K562 (cell line): ENCODE measurements at regions not wholly inside any gene's neighbourhood (a gene's known extent, or its start where the extent isn't known, plus 50 kb on each side); places are given as distances from the start of the nearest gene placed in this dataset.
"Not testable (repeated sequence)": the region's sequence is repeated elsewhere in the genome, so short reads cannot be mapped to it uniquely, and the experiment has no call there.

Experiments
- ATAC-seq: fragments of 200-7000 bp; cut with Tn5 transposase; 3 replicates; pipeline ENCODE4 v1.9.1; 2020; ENCODE audit warnings: moderate library complexity
- BruUV-seq: library from RNA; stranded (reverse); fragments of 400-500 nt; replicated peaks from 2 replicates; lab custom pipeline; 2021; lab: Mats Ljungman, UMichigan
- CTCF ChIA-PET: fragments of 300-600 bp; formaldehyde crosslinking; extraction: SDS; loops from one replicate; lab custom pipeline; 2021; ENCODE audit warnings: low intra/inter-chr PET ratio; lab: Yijun Ruan, JAX
- POLR2A ChIA-PET: fragments of 300-600, 350-650 bp; sonication (Branson Sonifier 250); formaldehyde crosslinking; extraction: SDS; loops from one replicate; lab custom pipeline; 2021; ENCODE audit warnings: antibody characterized with exemption, inconsistent platforms; lab: Yijun Ruan, JAX
- DNase-seq, 4 experiments: peaks; one replicate each; pipeline versions ENCODE4 v3.0.0 to v3.0.0-alpha.2; 2011 to 2018; ENCODE audit warnings: low spot score in 3 of 4, mixed read lengths in 3 of 4; ENCODE audit errors: extremely low read depth in 1 of 4
- FAIRE-seq: peaks from 2 replicates; lab custom pipeline; 2011; peaks lifted over from hg19 to GRCh38; lab: Jason Lieb, UNC
- H2AFZ ChIP-seq: 2 replicates; pipeline ENCODE4 v1.6.0; 2011; ENCODE audit warnings: low read depth, low read length, control low read depth, inconsistent platforms
- H3K27ac ChIP-seq: fragments of 200-600 bp; 3 replicates; pipeline ENCODE4 v1.8.0; 2011; ENCODE audit warnings: low read depth, mild to moderate bottlenecking, control low read depth, inconsistent platforms, low read length, moderate library complexity, mixed read lengths; ENCODE audit errors: extremely low read depth
- H3K27me3 ChIP-seq, 2 experiments: fragments of 300-600 bp in 1 of 2; 2 replicates in 1 of 2; 3 replicates in 1 of 2; pipeline versions ENCODE4 v1.6.0 to v1.8.0; 2011; ENCODE audit warnings: inconsistent platforms in 2 of 2, low read length in 2 of 2, mild to moderate bottlenecking in 1 of 2, mixed read lengths in 1 of 2, moderate library complexity in 1 of 2; ENCODE audit not compliant: control insufficient read depth in 2 of 2, insufficient read depth in 2 of 2
- H3K36me3 ChIP-seq: fragments of 300-600 bp; 3 replicates; pipeline ENCODE4 v1.8.0; 2011; ENCODE audit warnings: mild to moderate bottlenecking, low read length, inconsistent platforms; ENCODE audit not compliant: control insufficient read depth, insufficient read depth
- H3K4me1 ChIP-seq, 2 experiments: fragments of 200-600 bp in 1 of 2; replicated peaks in 1 of 2; 2 replicates in 1 of 2; 3 replicates in 1 of 2; pipeline versions ENCODE4 v1.5.1 to v1.8.0; 2011; ENCODE audit warnings: inconsistent platforms in 2 of 2, low read length in 2 of 2, mild to moderate bottlenecking in 1 of 2, mixed read lengths in 1 of 2, moderate library complexity in 1 of 2; ENCODE audit not compliant: control insufficient read depth in 2 of 2, insufficient read depth in 2 of 2
- H3K4me2 ChIP-seq: 2 replicates; pipeline ENCODE4 v1.6.1; 2011; ENCODE audit warnings: low read length, control low read depth, inconsistent platforms, mixed read lengths; ENCODE audit not compliant: insufficient read depth
- H3K4me3 ChIP-seq: fragments of 200-600 bp; sonication (generic), shearing (Covaris generic); 2 replicates; pipeline ENCODE4 v1.5.1; 2016; ENCODE audit warnings: control low read depth, inconsistent platforms
- H3K79me2 ChIP-seq: fragments of 200-600 bp; 3 replicates; pipeline ENCODE4 v1.8.0; 2011; ENCODE audit warnings: low read length, inconsistent platforms; ENCODE audit not compliant: control insufficient read depth, insufficient read depth
- H3K9ac ChIP-seq, 2 experiments: 2 replicates each; pipeline versions ENCODE4 v1.6.0 to v1.6.1; 2011; ENCODE audit warnings: low read depth in 2 of 2, low read length in 2 of 2, control low read depth in 1 of 2, inconsistent platforms in 1 of 2, mild to moderate bottlenecking in 1 of 2, mixed read lengths in 1 of 2; ENCODE audit not compliant: insufficient read depth in 1 of 2
- H3K9me1 ChIP-seq: one replicate; pipeline ENCODE4 v1.6.0; 2011; ENCODE audit warnings: inconsistent platforms, mild to moderate bottlenecking, low read length, moderate library complexity; ENCODE audit not compliant: control insufficient read depth, insufficient read depth
- H3K9me3 ChIP-seq: replicated peaks from 2 replicates; pipeline ENCODE4 v1.5.1; 2011; ENCODE audit warnings: low read depth, low read length, inconsistent platforms; ENCODE audit not compliant: control insufficient read depth, insufficient read depth
- H4K20me1 ChIP-seq: replicated peaks from 2 replicates; pipeline ENCODE4 v1.6.1; 2011; ENCODE audit warnings: low read length, inconsistent platforms, mixed read lengths; ENCODE audit not compliant: control insufficient read depth, insufficient read depth
- CTCF ChIP-seq, 3 experiments: IDR thresholded peaks in 2 of 3; conservative IDR thresholded peaks in 1 of 3; 2 replicates each; pipeline ENCODE4 v1.5.1; 2011 to 2012; ENCODE audit warnings: low read length in 3 of 3, mild to moderate bottlenecking in 3 of 3, control low read depth in 2 of 3, improper control_type of control experiment in 1 of 3, inconsistent platforms in 1 of 3, low read depth in 1 of 3, mixed read lengths in 1 of 3, moderate library complexity in 1 of 3; ENCODE audit not compliant: insufficient read depth in 2 of 3
- RAD21 ChIP-seq, 2 experiments: fragments of 250-450 bp in 1 of 2; fragments of 450-650 bp in 1 of 2; sonication (Bioruptor Pico) in 1 of 2; formaldehyde crosslinking in 1 of 2; IDR thresholded peaks in 1 of 2; conservative IDR thresholded peaks in 1 of 2; 2 replicates each; pipeline versions ENCODE4 v1.4.0 to v1.8.0; 2020 to 2022; ENCODE audit warnings: mild to moderate bottlenecking in 2 of 2, moderate library complexity in 1 of 2
- WGBS: fragments of 100-300 bp; shearing (Covaris generic); methylation state at CpG from one replicate; pipeline ENCODE4 v1.1.6; 2016; ENCODE audit warnings: low coverage, mixed read lengths; ENCODE audit not compliant: insufficient coverage; ENCODE audit errors: missing lambda C conversion rate; 5-methylcytosine and 5-hydroxymethylcytosine counted together
- in situ Hi-C: fragments of 300-500 bp; cut with MboI; formaldehyde crosslinking; loops from 4 replicates; pipeline ENCODE4 v1.15.0; 2018; ENCODE audit warnings: inconsistent platforms, mixed read lengths
- intact Hi-C: fragments of 100-400 bp; cut with micrococcal nuclease; formaldehyde crosslinking; loops from 2 replicates; pipeline ENCODE4 v1.14.2; 2022

- H3K27me3 ChIP-seq = peaks cover 3 to 41% of the 10 kb centered on the region in 2 experiments
- H3K9ac ChIP-seq, H3K4me3 ChIP-seq, H3K79me2 ChIP-seq, CTCF ChIA-PET, H2AFZ ChIP-seq, H3K9me3 ChIP-seq, H3K4me1 ChIP-seq, BruUV-seq, in situ Hi-C loops, intact Hi-C loops, H4K20me1 ChIP-seq, H3K27ac ChIP-seq, H3K9me1 ChIP-seq, H3K36me3 ChIP-seq, H3K4me2 ChIP-seq, POLR2A ChIA-PET: not testable (repeated sequence)
- peak; percentile 19 to 35 (median 29); a peak in 1 of 6 replicates for TF ChIP-seq CTCF (IDR thresholded peaks at IDR 0.05 in 2 of 3, conservative IDR thresholded peaks at IDR 0.05 in 1 of 3; ENCODE audit: insufficient read depth in 2 of 3, low read depth in 1 of 3, low read length in 3 of 3)
- TF ChIP-seq RAD21 (CRISPR knock-in tag; conservative IDR thresholded peaks at IDR 0.05 in 1 of 2, IDR thresholded peaks at IDR 0.05 in 1 of 2) = peak in 1 of 2 experiments; percentile 47; a peak in 2 of 4 replicates
- FAIRE-seq (peak; percentile 57), ATAC-seq (peak; percentile 57; the same call in 2 of the 3 replicates), DNase-seq (peak in 1 of 4 experiments; percentile 14)
- 5% methylated on average over 13 of the region's 15 CpGs for WGBS
Observed at GRCh38 chr10:131839880-131840787, 60.7 kb upstream of the PPP2R2D start.
